Activated T-cell treated with anti-CD3 and anti-CD28 coated beads, Interleukin-2, amount 50 U/mL, for 24 hours (primary cell): ENCODE measurements at regions not wholly inside any gene's neighbourhood (a gene's known extent, or its start where the extent isn't known, plus 50 kb on each side); places are given as distances from the start of the nearest gene placed in this dataset.
"Not testable (repeated sequence)": the region's sequence is repeated elsewhere in the genome, so short reads cannot be mapped to it uniquely, and the experiment has no call there.

ENCODE experiments used
- DNase-seq: peaks from one replicate; pipeline ENCODE4 v3.0.0-alpha.2; 2020
- H3K27ac Mint-ChIP-seq: 2 replicates; pipeline ENCODE4 v1.8.0; 2020; ENCODE audit warnings: mild to moderate bottlenecking, mixed read lengths
- H3K27me3 Mint-ChIP-seq: 2 replicates; pipeline ENCODE4 v1.8.0; 2020; ENCODE audit warnings: mixed read lengths
- H3K36me3 Mint-ChIP-seq: 2 replicates; pipeline ENCODE4 v1.8.0; 2020; ENCODE audit warnings: low read depth, mixed read lengths
- H3K4me1 Mint-ChIP-seq: 2 replicates; pipeline ENCODE4 v1.8.0; 2020; ENCODE audit warnings: low read depth, mixed read lengths
- H3K4me3 Mint-ChIP-seq: 2 replicates; pipeline ENCODE4 v1.8.0; 2020; ENCODE audit warnings: mild to moderate bottlenecking, moderate library complexity, mixed read lengths
- H3K9me3 Mint-ChIP-seq: 2 replicates; pipeline ENCODE4 v1.8.0; 2020; ENCODE audit warnings: mixed read lengths

- H3K9me3 Mint-ChIP-seq, result no peaks in the 10 kb centered on the region
- no peak overlapping the region for H3K4me3 Mint-ChIP-seq
- peaks cover 5% of the 10 kb centered on the region for H3K27me3 Mint-ChIP-seq
- no peaks in the 10 kb centered on the region for H3K4me1 Mint-ChIP-seq
- H3K36me3 Mint-ChIP-seq, result no peaks in the 10 kb centered on the region
- H3K27ac Mint-ChIP-seq, result no peak overlapping the region
- no peak for DNase-seq
Observed at GRCh38 chr12:102690253-102690652, 209.9 kb upstream of the IGF1 start.

- DNase-seq, result no peak
- no peaks in the 10 kb centered on the region for H3K4me1 Mint-ChIP-seq
- peaks cover 5% of the 10 kb centered on the region for H3K27me3 Mint-ChIP-seq
- no peak overlapping the region for H3K4me3 Mint-ChIP-seq
- no peaks in the 10 kb centered on the region for H3K36me3 Mint-ChIP-seq
- H3K27ac Mint-ChIP-seq, result no peak overlapping the region
- H3K9me3 Mint-ChIP-seq, result no peaks in the 10 kb centered on the region
Observed at GRCh38 chr12:102689701-102690100, 209.3 kb upstream of the IGF1 start.

- no peak for DNase-seq
- no peaks in the 10 kb centered on the region for H3K4me1 Mint-ChIP-seq
- H3K27me3 Mint-ChIP-seq, result no peaks in the 10 kb centered on the region
- H3K36me3 Mint-ChIP-seq, result no peaks in the 10 kb centered on the region
- H3K9me3 Mint-ChIP-seq, result no peaks in the 10 kb centered on the region
- H3K4me3 Mint-ChIP-seq, result no peak overlapping the region
- no peak overlapping the region for H3K27ac Mint-ChIP-seq
Observed at GRCh38 chr12:102687523-102687922, 207.2 kb upstream of the IGF1 start.

GRCh38 chr12:102685841-102686240 lies 205.5 kb upstream of the IGF1 start:
- no peak overlapping the region for H3K27ac Mint-ChIP-seq
- no peak overlapping the region for H3K4me3 Mint-ChIP-seq
- no peaks in the 10 kb centered on the region for H3K27me3 Mint-ChIP-seq
- no peaks in the 10 kb centered on the region for H3K4me1 Mint-ChIP-seq
- no peak for DNase-seq
- no peaks in the 10 kb centered on the region for H3K36me3 Mint-ChIP-seq
- no peaks in the 10 kb centered on the region for H3K9me3 Mint-ChIP-seq

GRCh38 chr12:102685172-102685571 lies 204.8 kb upstream of the IGF1 start:
- Mint-ChIP-seq H3K4me3 (no peak overlapping the region), H3K4me1 (no peaks in the 10 kb centered on the region), H3K27me3 (no peaks in the 10 kb centered on the region), H3K27ac (no peak overlapping the region), H3K36me3 (no peaks in the 10 kb centered on the region), H3K9me3 (no peaks in the 10 kb centered on the region)
- no peak for DNase-seq

- Mint-ChIP-seq H3K4me1 (no peaks in the 10 kb centered on the region), H3K36me3 (no peaks in the 10 kb centered on the region), H3K27ac (no peak overlapping the region), H3K4me3 (no peak overlapping the region), H3K27me3 (no peaks in the 10 kb centered on the region), H3K9me3 (peaks cover 3% of the 10 kb centered on the region)
- DNase-seq, result no peak
Observed at GRCh38 chr12:102682366-102683289, 202.3 kb upstream of the IGF1 start.

- H3K27ac Mint-ChIP-seq, result no peak overlapping the region
- H3K27me3 Mint-ChIP-seq, result no peaks in the 10 kb centered on the region
- H3K4me3 Mint-ChIP-seq, result no peak overlapping the region
- no peaks in the 10 kb centered on the region for H3K36me3 Mint-ChIP-seq
- DNase-seq, result no peak
- H3K4me1 Mint-ChIP-seq, result no peaks in the 10 kb centered on the region
- peaks cover 3% of the 10 kb centered on the region for H3K9me3 Mint-ChIP-seq
Observed at GRCh38 chr12:102681747-102682146, 201.4 kb upstream of the IGF1 start.

GRCh38 chr12:102681309-102681708 lies 200.9 kb upstream of the IGF1 start:
- no peak overlapping the region for H3K4me3 Mint-ChIP-seq
- peaks cover 3% of the 10 kb centered on the region for H3K9me3 Mint-ChIP-seq
- no peaks in the 10 kb centered on the region for H3K36me3 Mint-ChIP-seq
- no peaks in the 10 kb centered on the region for H3K4me1 Mint-ChIP-seq
- no peaks in the 10 kb centered on the region for H3K27me3 Mint-ChIP-seq
- DNase-seq, result no peak
- H3K27ac Mint-ChIP-seq, result no peak overlapping the region

GRCh38 chr12:102680304-102680703 lies 199.9 kb upstream of the IGF1 start:
- no peak for DNase-seq
- Mint-ChIP-seq H3K36me3 (no peaks in the 10 kb centered on the region), H3K9me3 (peaks cover 3% of the 10 kb centered on the region), H3K4me3 (no peak overlapping the region), H3K27ac (no peak overlapping the region), H3K4me1 (no peaks in the 10 kb centered on the region), H3K27me3 (no peaks in the 10 kb centered on the region)

GRCh38 chr12:102676812-102677211 lies 196.4 kb upstream of the IGF1 start:
- H3K4me1 Mint-ChIP-seq, result no peaks in the 10 kb centered on the region
- no peaks in the 10 kb centered on the region for H3K27me3 Mint-ChIP-seq
- no peak overlapping the region for H3K4me3 Mint-ChIP-seq
- H3K9me3 Mint-ChIP-seq, result peaks cover 18% of the 10 kb centered on the region
- no peaks in the 10 kb centered on the region for H3K36me3 Mint-ChIP-seq
- H3K27ac Mint-ChIP-seq, result no peak overlapping the region
- DNase-seq, result no peak

- Mint-ChIP-seq H3K4me1 (no peaks in the 10 kb centered on the region), H3K27ac (no peak overlapping the region), H3K36me3 (no peaks in the 10 kb centered on the region), H3K9me3 (peaks cover 18% of the 10 kb centered on the region), H3K4me3 (no peak overlapping the region), H3K27me3 (no peaks in the 10 kb centered on the region)
- DNase-seq, result no peak
Observed at GRCh38 chr12:102675672-102676071, 195.3 kb upstream of the IGF1 start.

- peaks cover 4% of the 10 kb centered on the region for H3K27me3 Mint-ChIP-seq
- H3K4me1 Mint-ChIP-seq, result no peaks in the 10 kb centered on the region
- DNase-seq, result no peak
- no peak overlapping the region for H3K27ac Mint-ChIP-seq
- H3K4me3 Mint-ChIP-seq, result no peak overlapping the region
- peaks cover 18% of the 10 kb centered on the region for H3K9me3 Mint-ChIP-seq
- H3K36me3 Mint-ChIP-seq, result no peaks in the 10 kb centered on the region
Observed at GRCh38 chr12:102673606-102674005, 193.2 kb upstream of the IGF1 start.

- DNase-seq, H3K27ac Mint-ChIP-seq, H3K4me1 Mint-ChIP-seq, H3K36me3 Mint-ChIP-seq, H3K27me3 Mint-ChIP-seq, H3K4me3 Mint-ChIP-seq: not testable (repeated sequence)
- peaks cover 15% of the 10 kb centered on the region for H3K9me3 Mint-ChIP-seq
Observed at GRCh38 chr12:102672212-102672611, 191.8 kb upstream of the IGF1 start.

GRCh38 chr12:102669056-102669455 lies 188.7 kb upstream of the IGF1 start:
- DNase-seq, result no peak
- Mint-ChIP-seq H3K36me3 (no peaks in the 10 kb centered on the region), H3K9me3 (peaks cover 9% of the 10 kb centered on the region)

GRCh38 chr12:102666176-102666575 lies 185.8 kb upstream of the IGF1 start:
- not testable (repeated sequence) for H3K4me3 Mint-ChIP-seq, H3K27me3 Mint-ChIP-seq, DNase-seq, H3K27ac Mint-ChIP-seq, H3K9me3 Mint-ChIP-seq, H3K4me1 Mint-ChIP-seq, H3K36me3 Mint-ChIP-seq

More at GRCh38 chr12:102669056-102669455, 188.7 kb upstream of the IGF1 start:
- Mint-ChIP-seq H3K4me1 (no peaks in the 10 kb centered on the region), H3K4me3 (no peak overlapping the region), H3K27me3 (peaks cover 9% of the 10 kb centered on the region), H3K27ac (no peak overlapping the region)
